NCI-H748 (cell line): ENCODE measurements at regions not wholly inside any gene's neighbourhood (a gene's known extent, or its start where the extent isn't known, plus 50 kb on each side); places are given as distances from the start of the nearest gene placed in this dataset.

ENCODE experiments used
- DNase-seq: peaks from one replicate; lab custom pipeline; 2025; ENCODE audit not compliant: unreplicated experiment; lab: John Stamatoyannopoulos, UW

GRCh38 chr17:79360196-79360595 lies 250.7 kb downstream of the RBFOX3 start:
- no peak for DNase-seq

GRCh38 chr17:79356839-79357447 lies 253.9 kb downstream of the RBFOX3 start:
- no peak for DNase-seq

- DNase-seq, result no peak
Measured at GRCh38 chr17:79355165-79355564, 255.7 kb downstream of the RBFOX3 start.

- no peak for DNase-seq
Measured at GRCh38 chr17:79354173-79354820, 256.6 kb downstream of the RBFOX3 start.

- no peak for DNase-seq
Measured at GRCh38 chr17:79353548-79353947, 257.3 kb downstream of the RBFOX3 start.

GRCh38 chr17:79353016-79353415 lies 257.8 kb downstream of the RBFOX3 start:
- no peak for DNase-seq

- DNase-seq, result no peak
Measured at GRCh38 chr17:79350533-79350932, 260.3 kb downstream of the RBFOX3 start.

- no peak for DNase-seq
Measured at GRCh38 chr17:79349506-79350400, 261.1 kb downstream of the RBFOX3 start.

- no peak for DNase-seq
Measured at GRCh38 chr17:79342376-79342775, 267.8 kb downstream of the ENGASE start.

GRCh38 chr17:79341816-79342215 lies 267.2 kb downstream of the ENGASE start:
- no peak for DNase-seq

GRCh38 chr17:79341222-79341780 lies 266.7 kb downstream of the ENGASE start:
- no peak for DNase-seq

GRCh38 chr17:79340333-79341221 lies 266.0 kb downstream of the ENGASE start:
- no peak for DNase-seq

GRCh38 chr17:79339321-79339720 lies 264.7 kb downstream of the ENGASE start:
- no peak for DNase-seq

GRCh38 chr17:79338604-79339003 lies 264.0 kb downstream of the ENGASE start:
- no peak for DNase-seq

GRCh38 chr17:79338152-79338551 lies 263.5 kb downstream of the ENGASE start:
- DNase-seq, result no peak

- DNase-seq, result no peak
Measured at GRCh38 chr17:79337053-79337452, 262.4 kb downstream of the ENGASE start.

- no peak for DNase-seq
Measured at GRCh38 chr17:79335456-79335855, 260.8 kb downstream of the ENGASE start.

- no peak for DNase-seq
Measured at GRCh38 chr17:79332011-79332554, 257.5 kb downstream of the ENGASE start.

- DNase-seq, result peak; percentile 5
Measured at GRCh38 chr17:79331492-79331891, 256.9 kb downstream of the ENGASE start.

GRCh38 chr17:79330696-79331095 lies 256.1 kb downstream of the ENGASE start:
- DNase-seq, result no peak
